HG03439 (cell line): ENCODE measurements at regions not wholly inside any gene's neighbourhood (a gene's known extent, or its start where the extent isn't known, plus 50 kb on each side); places are given as distances from the start of the nearest gene placed in this dataset.

ENCODE experiments used
- ATAC-seq: cut with Tn5 transposase; IDR thresholded peaks from one replicate; pipeline ENCODE4 v1.9.1; 2021; ENCODE audit warnings: mild to moderate bottlenecking, moderate library complexity; ENCODE audit not compliant: unreplicated experiment

DNA sequence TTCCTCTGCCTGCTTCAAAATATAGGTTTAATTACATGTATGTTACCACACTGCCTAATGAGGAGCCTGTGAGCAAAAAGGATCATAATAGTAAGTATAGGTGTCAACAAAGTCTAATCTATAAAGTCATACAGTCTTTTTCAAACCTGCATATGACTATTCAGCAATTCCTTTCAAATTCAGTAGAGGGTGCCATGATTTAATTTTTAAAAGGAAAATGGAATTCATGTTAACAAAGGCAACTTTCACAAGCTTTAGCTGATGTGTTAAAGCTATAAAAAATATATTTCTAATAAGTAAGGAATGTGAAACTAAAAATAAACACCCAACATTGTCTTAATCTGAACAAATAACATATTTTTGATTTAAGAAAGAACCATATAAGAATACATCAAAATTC, 52.1 kb downstream of the MPP7 start:
- no peak for ATAC-seq

GRCh38 chr10:28250358-28250757, 52.5 kb downstream of the MPP7 start:
- ATAC-seq: no peak

- no peak for ATAC-seq
Measured at GRCh38 chr10:28249512-28249911, 53.4 kb downstream of the MPP7 start.

GRCh38 chr10:28248092-28248491, 54.8 kb downstream of the MPP7 start:
- ATAC-seq: no peak

GRCh38 chr10:28246023-28246422, 56.8 kb downstream of the MPP7 start:
- no peak for ATAC-seq

- ATAC-seq: no peak
Measured at GRCh38 chr10:28243923-28244322, 58.9 kb downstream of the MPP7 start.

- ATAC-seq: no peak
Measured at GRCh38 chr10:28242555-28243204, 60.2 kb downstream of the MPP7 start.

DNA sequence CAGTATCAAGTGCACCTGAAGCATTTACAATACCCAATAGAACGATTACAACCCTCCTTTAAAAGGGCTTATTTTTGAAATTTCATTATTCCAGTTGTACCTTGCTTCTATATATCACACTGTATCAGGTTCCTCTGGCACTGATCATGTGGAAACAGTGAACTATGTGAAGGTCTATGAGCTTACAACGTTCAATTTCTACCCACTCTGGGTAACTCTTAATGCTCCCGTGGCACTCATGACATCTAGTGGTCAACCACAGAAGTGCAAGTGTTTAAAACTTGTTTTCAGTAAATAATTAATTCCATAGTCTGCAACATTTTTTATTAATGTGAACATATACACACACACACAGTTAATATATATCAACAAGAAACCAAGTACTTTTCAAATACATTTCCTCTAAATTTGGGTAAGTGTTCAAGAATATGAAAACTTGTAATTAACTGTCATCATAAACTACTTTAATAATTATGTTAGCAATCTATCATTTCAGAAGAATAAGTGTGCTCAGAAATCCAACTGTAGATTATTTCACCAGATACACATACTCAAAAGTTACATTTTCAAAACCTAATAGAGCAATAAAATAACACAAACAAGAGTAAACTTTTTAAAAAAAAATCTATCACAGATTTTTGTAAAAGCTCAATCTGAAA, 61.0 kb downstream of the MPP7 start:
- peak; percentile 66 for ATAC-seq

GRCh38 chr10:28240400-28240799, 62.5 kb downstream of the MPP7 start:
- no peak for ATAC-seq

DNA sequence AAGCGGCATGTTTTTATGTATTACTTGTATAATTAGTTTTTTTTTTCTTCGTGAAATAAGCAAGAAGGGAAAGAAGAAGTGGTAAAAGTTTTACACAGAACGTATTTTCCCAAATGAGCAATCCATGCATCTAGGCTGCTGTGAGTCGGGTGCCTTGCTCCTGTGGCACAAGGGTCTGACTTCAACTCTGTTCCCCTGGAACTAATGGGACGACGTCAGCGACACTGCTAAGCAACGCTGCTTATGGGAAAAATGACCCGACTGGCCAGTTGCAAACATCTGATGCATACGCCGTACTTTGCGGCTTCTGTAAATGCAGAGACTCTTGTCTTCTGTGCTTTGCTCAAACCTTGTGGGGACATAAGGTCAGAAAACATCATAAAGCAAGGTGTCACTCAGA, 66.3 kb downstream of the MPP7 start:
- no peak for ATAC-seq

DNA sequence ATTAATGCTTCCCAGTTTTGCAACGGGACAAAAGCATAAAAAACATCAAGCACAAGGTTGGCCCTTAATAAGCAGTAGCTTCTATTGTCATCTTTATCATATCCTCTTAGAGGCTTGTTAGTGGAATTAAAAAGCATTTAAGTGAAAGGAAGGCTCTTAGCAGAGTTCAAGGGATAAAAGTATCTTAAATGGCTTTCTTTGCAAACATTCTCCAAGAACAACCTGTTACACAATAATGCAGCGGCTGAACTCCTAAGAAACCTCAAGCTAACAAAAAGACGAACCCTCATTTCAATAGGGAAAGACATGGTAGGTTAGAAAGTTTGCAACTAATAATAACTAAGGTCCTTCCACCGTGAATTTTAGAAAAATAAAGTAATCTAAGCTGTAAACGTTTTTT, 82.1 kb downstream of the MPP7 start:
- no peak for ATAC-seq

DNA sequence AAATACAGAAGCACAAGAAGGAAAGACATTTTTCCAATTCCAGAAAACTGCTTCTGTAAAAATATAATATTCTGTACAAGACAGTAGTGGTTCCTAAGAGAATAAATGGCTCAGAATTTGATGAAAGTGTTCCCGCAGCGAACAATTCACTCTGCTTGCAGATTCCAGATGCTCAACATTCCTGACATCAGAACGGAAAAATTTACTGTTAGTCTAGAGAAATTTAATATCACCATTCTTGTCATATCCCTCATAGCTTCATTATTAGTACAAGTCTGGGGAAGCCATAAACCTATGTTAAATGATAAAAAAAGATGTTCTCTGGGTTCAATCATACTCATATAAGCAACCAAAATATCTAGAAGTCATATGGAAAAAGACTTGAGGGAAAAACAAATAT, 83.6 kb downstream of the MPP7 start:
- no peak for ATAC-seq

GRCh38 chr10:28217848-28218247, 85.0 kb downstream of the MPP7 start:
- ATAC-seq: no peak

DNA sequence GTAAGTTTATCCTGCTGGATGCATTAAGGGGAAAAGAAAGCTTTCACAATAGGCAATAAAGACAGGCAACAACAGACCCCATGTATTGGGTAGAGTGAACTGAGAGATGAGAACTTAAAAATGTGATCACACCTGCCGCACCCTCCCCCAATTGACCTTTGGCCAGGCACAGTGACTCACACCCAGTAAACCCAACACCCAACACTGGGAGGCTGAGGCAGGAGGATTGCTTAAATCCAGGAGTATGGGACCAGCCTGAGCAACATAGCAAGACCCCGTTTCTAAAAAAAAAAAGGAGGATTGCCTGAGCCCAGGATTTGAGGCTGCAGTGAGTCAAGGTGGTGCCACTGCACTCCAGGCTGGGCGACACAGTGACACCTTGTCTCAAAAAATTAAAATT, 86.9 kb downstream of the MPP7 start:
- ATAC-seq: no peak

GRCh38 chr10:28214219-28214618, 88.6 kb downstream of the MPP7 start:
- no peak for ATAC-seq

DNA sequence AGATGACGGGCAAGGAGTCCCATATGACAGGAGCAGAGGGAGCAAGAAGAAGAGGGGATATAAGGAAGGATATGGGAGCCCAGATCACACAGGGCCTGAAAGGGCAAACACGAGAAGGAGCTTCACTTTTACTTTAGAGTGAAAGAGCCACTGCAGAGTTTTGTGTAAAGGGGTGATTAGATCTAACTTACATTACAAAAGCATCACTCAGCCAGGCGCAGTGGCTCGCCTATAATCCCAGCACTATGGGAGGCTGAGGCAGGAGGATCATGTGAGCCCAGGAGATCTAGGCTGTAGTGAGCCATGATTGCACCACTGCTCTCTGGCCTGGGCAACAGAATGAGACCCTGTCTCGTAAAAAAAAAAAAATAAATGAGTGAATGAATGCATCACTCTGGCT, 91.1 kb downstream of the MPP7 start:
- ATAC-seq: no peak

DNA sequence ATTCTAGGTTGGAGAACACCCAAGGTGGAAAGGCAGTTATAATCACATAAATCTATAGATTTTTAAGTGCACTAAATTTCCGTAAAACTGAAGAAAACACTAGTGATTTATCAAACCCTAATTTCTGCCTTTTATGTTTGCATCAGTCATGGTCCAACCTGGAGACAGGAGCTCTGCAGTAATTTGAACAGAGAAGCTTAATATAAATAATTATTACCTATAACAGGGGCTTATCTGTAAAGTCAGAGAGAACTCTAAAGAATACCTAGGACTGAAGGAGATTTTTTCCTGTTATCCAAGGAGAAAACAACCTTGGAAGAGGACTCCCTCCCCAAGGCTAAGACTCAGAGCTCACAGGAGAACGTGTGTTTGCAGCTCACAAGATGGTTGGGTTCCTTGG, 95.1 kb downstream of the MPP7 start:
- ATAC-seq: no peak

DNA sequence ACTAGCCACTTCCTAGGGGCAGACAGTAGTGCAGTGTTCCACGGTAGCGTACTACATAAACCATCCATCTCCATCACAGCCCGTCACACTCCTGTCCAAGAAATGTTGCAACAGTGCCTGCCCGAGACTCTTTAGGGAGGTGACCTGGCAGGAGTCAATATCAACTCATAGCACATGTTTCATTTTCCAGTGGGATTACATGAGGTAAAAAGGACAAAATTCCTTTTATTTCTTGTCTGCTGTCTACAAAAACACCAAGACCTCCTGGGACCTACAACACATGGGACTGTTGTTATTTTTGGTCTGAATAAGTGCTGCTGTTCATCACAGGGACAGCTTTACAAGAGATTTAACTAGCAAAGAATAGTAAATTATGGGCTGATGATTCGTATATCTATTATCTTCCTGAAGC, 99.9 kb downstream of the MPP7 start:
- ATAC-seq: no peak

DNA sequence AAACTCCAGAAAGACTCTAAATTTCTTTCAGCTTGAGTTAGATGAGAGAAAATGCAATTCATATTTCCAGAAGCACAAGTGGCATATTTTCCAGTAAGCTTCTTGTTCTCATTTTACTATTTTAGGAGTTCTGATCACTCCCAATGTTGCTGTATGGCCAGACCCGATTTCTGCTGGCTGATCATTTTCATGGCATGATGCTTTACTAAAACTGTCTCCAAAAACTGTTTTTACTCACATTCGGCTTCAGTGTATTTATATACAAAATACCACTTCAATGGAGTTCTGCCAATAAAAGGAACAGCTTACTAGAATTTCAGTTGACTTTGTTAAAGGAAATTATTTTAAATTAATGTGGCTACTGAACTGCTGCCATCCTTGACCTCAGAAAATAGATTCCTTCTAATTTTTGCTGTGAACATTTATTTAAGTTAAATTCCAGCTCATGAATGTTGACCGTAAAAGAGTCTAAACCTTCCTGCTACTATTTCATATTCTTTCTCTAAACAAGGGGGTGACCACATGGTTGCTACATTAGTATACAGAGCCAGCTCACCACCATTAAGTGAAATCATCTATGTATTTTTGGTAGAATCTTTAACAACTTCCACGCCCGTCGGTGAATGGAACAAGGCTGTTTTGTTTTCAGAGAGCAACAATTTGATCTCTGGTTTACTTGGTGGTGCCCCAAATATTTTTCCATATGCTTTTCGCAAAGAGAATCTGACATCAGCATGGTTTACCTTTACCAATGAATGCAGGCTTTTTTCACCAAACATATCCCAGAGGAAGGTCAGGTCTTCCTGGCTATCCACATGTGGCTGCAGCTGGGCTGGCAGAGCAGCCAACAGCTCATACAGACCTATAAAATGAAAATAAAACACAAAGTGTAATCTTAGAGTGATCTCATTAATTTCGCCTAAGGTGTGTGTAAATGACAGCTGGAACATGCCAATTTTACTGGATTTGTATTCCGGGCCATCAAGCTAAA, 101.2 kb downstream of the MPP7 start:
- ATAC-seq: no peak

GRCh38 chr10:28200775-28201174, 102.1 kb downstream of the MPP7 start:
- no peak for ATAC-seq

DNA sequence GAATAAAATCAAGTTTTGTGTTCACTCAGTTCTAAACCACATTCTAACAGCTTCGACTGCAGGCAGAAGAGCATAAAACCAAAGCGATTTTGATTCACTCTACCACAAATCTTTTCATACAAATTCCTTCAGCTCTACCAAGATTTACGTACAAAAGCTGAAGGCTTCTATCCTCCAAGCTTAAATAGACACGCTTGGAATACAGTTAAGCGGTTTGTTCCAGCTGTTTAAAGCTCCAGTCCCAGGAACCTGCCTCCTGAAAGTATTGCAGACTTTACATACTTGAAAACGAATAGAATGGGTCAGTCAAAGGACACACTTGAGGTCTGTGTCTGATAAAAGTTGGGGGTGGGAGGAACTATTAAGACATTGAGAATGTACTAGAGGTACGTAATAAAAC, 102.9 kb downstream of the MPP7 start:
- ATAC-seq: no peak

DNA sequence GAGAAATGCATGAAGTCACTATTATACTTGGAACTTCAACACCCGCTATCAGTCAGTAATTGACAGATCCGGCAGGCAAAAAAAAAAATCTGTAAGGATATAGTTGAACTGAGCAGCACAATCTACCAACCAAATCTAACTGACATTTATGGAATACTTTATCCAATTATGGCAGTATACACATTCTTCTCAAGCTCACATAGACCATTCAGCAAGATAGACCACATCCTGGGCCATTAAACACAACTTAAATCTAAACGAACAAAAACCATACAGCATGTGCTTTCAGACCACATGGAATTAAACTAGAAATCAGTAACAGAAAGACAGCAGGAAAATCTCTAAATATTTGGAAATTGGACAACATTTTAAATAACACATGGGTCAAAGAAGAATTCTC, 112.7 kb downstream of the MPP7 start:
- no peak for ATAC-seq
